HG03066 (cell line): ENCODE measurements at regions not wholly inside any gene's neighbourhood (a gene's known extent, or its start where the extent isn't known, plus 50 kb on each side); places are given as distances from the start of the nearest gene placed in this dataset.

Source experiments
- ATAC-seq: cut with Tn5 transposase; IDR thresholded peaks from one replicate; pipeline ENCODE4 v1.9.1; 2021; ENCODE audit warnings: low read depth; ENCODE audit not compliant: unreplicated experiment

DNA sequence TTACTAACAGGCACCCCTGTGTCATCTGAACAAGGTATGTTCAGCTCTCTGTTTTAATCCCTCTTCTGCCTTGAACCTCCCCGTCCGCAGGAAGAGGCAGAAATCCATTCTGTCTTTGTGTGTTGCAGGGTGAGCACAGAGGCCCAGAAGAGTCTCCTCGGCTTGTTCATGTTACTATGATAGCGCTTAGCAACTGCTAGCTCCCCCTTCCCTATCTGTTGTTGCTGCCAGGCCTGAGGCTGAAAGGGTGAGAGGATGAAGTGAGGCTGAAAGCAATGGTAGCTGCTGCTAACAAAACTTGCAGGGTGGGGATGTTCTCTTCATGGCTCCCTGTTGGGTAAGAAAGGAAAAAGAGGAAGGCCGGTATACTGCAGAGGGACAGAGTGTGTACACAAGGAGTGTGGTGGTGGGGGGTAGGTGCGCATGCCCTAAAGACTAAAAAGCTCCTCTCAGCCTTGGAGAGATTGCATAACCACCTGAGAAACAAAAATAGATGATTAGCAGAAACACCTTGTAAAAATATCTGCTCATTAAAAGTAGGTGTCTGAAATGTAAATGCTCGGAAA, 55.2 kb upstream of the CITED2 start:
- no peak for ATAC-seq

DNA sequence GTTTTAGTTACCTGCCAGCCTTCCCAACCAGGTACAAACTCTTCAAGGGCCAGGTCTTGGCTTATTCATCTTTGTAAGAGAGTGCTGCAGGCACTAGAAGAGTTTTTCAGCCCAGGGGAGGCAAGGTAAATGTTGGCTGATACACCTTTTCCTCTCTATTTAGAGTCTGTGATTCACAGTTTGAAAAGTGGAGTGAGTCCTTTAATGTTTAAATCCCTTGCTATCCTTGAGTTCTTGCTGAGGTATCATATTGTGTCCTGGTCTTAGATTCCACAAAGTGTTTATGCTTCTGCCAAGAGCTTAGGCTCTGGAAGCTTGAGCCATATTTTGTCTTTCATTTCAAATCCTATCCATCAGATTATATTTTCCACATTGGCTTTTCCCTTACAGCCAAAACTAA, 52.8 kb upstream of the CITED2 start:
- ATAC-seq = no peak

GRCh38 chr6:139426795-139427194, 52.3 kb upstream of the CITED2 start:
- ATAC-seq = no peak

- ATAC-seq = no peak
These were observed 51.3 kb upstream of the CITED2 start for GRCh38 chr6:139425780-139426179.

DNA sequence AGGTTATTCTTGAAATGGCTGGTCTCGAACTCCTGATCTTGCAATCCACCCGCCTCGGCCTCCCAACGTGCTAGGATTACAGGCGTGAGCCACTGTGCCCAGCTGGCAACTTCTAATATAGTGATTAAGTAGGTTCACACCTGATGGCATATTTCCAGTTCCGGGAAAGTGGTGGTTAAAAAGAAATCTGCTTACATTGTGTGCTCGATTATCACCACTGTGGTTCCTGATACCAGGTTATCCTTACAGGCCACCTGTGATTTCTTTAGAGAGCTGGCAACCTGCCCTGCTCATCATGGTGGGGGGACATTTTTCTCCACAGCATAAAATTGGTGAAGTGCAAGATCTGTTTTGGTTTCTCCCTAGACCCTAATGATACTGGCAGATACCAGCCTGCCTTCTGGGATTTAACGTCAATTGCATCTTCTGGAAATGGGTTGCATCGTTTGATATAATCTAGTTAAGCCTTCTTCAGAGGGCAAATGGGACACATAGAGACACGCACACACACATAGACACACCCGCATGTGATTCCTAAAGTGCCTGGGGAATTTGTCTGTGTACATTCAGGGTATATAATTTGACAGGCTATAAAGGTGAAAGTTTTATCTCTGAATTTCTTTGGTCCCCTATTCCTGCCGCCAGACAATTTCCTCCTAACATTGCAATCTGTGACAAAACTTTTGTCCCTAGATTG, 49.7 kb upstream of the CITED2 start:
- no peak for ATAC-seq
